GM23338 (cell line): ENCODE measurements at regions not wholly inside any gene's neighbourhood (a gene's known extent, or its start where the extent isn't known, plus 50 kb on each side); places are given as distances from the start of the nearest gene placed in this dataset.

Experiments
- ATAC-seq: fragments of 200-7000 bp; cut with Tn5 transposase; 3 replicates; pipeline ENCODE4 v1.9.1; 2020
- DNase-seq: peaks from one replicate; pipeline ENCODE4 v3.0.0-alpha.2; 2015; ENCODE audit warnings: low spot score
- H2AFZ ChIP-seq: fragments of 200-600 bp; sonication (generic); 2 replicates; pipeline ENCODE4 v1.8.0; 2016; ENCODE audit warnings: antibody characterized with exemption, mild to moderate bottlenecking, moderate library complexity
- H3F3A ChIP-seq: fragments of 200-600 bp; sonication (generic); replicated peaks from 2 replicates; pipeline ENCODE4 v1.8.0; 2017; ENCODE audit warnings: antibody characterized with exemption, mixed run types, low read depth
- H3K27ac ChIP-seq: fragments of 200-600 bp; sonication (generic); 2 replicates; pipeline ENCODE4 v1.6.1; 2016; ENCODE audit warnings: low read depth
- H3K27me3 ChIP-seq: fragments of 200-600 bp; sonication (generic); 2 replicates; pipeline ENCODE4 v1.8.0; 2016; ENCODE audit warnings: mild to moderate bottlenecking, mixed run types, moderate library complexity; ENCODE audit not compliant: insufficient read depth
- H3K36me3 ChIP-seq: fragments of 200-600 bp; sonication (generic); 2 replicates; pipeline ENCODE4 v1.8.0; 2016; ENCODE audit warnings: mild to moderate bottlenecking; ENCODE audit not compliant: insufficient read depth
- H3K4me1 ChIP-seq: fragments of 200-600 bp; sonication (generic); 2 replicates; pipeline ENCODE4 v1.8.0; 2016; ENCODE audit warnings: mild to moderate bottlenecking, moderate library complexity; ENCODE audit not compliant: insufficient read depth
- H3K4me2 ChIP-seq: fragments of 200-600 bp; sonication (generic); 2 replicates; pipeline ENCODE4 v1.7.1; 2017; ENCODE audit warnings: mixed run types
- H3K4me3 ChIP-seq: fragments of 200-600 bp; sonication (generic); 2 replicates; pipeline ENCODE4 v1.6.1; 2016; ENCODE audit warnings: mixed run types
- H3K79me2 ChIP-seq: fragments of 200-600 bp; sonication (generic); replicated peaks from 2 replicates; pipeline ENCODE4 v1.8.0; 2017; ENCODE audit warnings: mild to moderate bottlenecking; ENCODE audit not compliant: insufficient read depth
- H3K9me2 ChIP-seq: fragments of 200-600 bp; sonication (generic); 2 replicates; pipeline ENCODE4 v1.8.0; 2017; ENCODE audit not compliant: insufficient read depth
- H4K20me1 ChIP-seq: fragments of 200-600 bp; sonication (generic); replicated peaks from 2 replicates; pipeline ENCODE4 v1.8.0; 2017; ENCODE audit warnings: mild to moderate bottlenecking; ENCODE audit not compliant: insufficient read depth
- H3K27ac Mint-ChIP-seq: 2 replicates; pipeline ENCODE4 v1.8.0; 2020; ENCODE audit warnings: inconsistent platforms, mild to moderate bottlenecking, moderate library complexity, mixed read lengths
- H3K27me3 Mint-ChIP-seq: 3 replicates; pipeline ENCODE4 v1.8.0; 2022; ENCODE audit warnings: low read depth, mild to moderate bottlenecking, moderate library complexity, mixed read lengths, inconsistent platforms; ENCODE audit not compliant: insufficient read depth, poor library complexity
- H3K36me3 Mint-ChIP-seq: 3 replicates; pipeline ENCODE4 v1.8.0; 2021; ENCODE audit warnings: low read depth, mild to moderate bottlenecking, inconsistent platforms, moderate library complexity, mixed read lengths
- H3K4me1 Mint-ChIP-seq: 3 replicates; pipeline ENCODE4 v1.8.0; 2020; ENCODE audit warnings: mild to moderate bottlenecking, inconsistent platforms, mixed read lengths
- H3K4me3 Mint-ChIP-seq: 3 replicates; pipeline ENCODE4 v1.8.0; 2021; ENCODE audit warnings: moderate library complexity, mild to moderate bottlenecking, inconsistent platforms, mixed read lengths
- H3K9me3 Mint-ChIP-seq: 3 replicates; pipeline ENCODE4 v1.8.0; 2020; ENCODE audit warnings: moderate library complexity, mild to moderate bottlenecking, inconsistent platforms, mixed read lengths
- CREB1 ChIP-seq: fragments of 250-450 bp; sonication (Bioruptor Pico); IDR thresholded peaks from 2 replicates; pipeline ENCODE4 v1.5.0; 2020; ENCODE audit warnings: low read depth, mild to moderate bottlenecking, moderate library complexity
- CTCF ChIP-seq, 2 experiments: fragments of 200-600 bp in 1 of 2; sonication (generic) in 1 of 2; conservative IDR thresholded peaks; 2 replicates each; pipeline versions ENCODE4 v1.5.1 to v1.6.1; 2016 to 2017; ENCODE audit warnings: antibody characterized with exemption in 2 of 2, low read depth in 2 of 2, mild to moderate bottlenecking in 2 of 2, moderate library complexity in 1 of 2
- ETS1 ChIP-seq: IDR thresholded peaks from 2 replicates; pipeline ENCODE4 v1.6.1; 2016; ENCODE audit warnings: antibody characterized with exemption
- EZH2 ChIP-seq: fragments of 200-600 bp; sonication (generic); IDR thresholded peaks from one replicate; pipeline ENCODE4 v1.8.0; 2017; ENCODE audit warnings: antibody characterized with exemption, mild to moderate bottlenecking, low read depth; ENCODE audit not compliant: unreplicated experiment
- EZH2phosphoT487 ChIP-seq: fragments of 200-600 bp; sonication (generic); IDR thresholded peaks from one replicate; pipeline ENCODE4 v1.8.1; 2018; ENCODE audit warnings: antibody characterized with exemption; ENCODE audit not compliant: unreplicated experiment
- REST ChIP-seq: IDR thresholded peaks from one replicate; pipeline ENCODE4 v1.6.1; 2018; ENCODE audit warnings: antibody characterized with exemption; ENCODE audit not compliant: unreplicated experiment
- STAT1 ChIP-seq: IDR thresholded peaks from one replicate; pipeline ENCODE4 v1.6.1; 2016; ENCODE audit warnings: antibody characterized with exemption; ENCODE audit not compliant: unreplicated experiment
- ZNF114 ChIP-seq: fragments of 250-450 bp; sonication (Bioruptor Pico); IDR thresholded peaks from 2 replicates; pipeline ENCODE4 v1.5.0; 2020; ENCODE audit warnings: mild to moderate bottlenecking, moderate library complexity
- ZNF331 ChIP-seq: fragments of 250-450 bp; sonication (Bioruptor Pico); IDR thresholded peaks from 2 replicates; pipeline ENCODE4 v1.5.0; 2020; ENCODE audit warnings: low read depth, mild to moderate bottlenecking, moderate library complexity

GRCh38 chr16:35636480-35637230 lies 2177.2 kb downstream of the TP53TG3F start (continued):
- no peak for TF ChIP-seq EZH2
- TF ChIP-seq ZNF114 (CRISPR knock-in tag): no peak
- no peak for TF ChIP-seq CREB1 (CRISPR knock-in tag)
- TF ChIP-seq EZH2phosphoT487: no peak
- TF ChIP-seq REST: no peak
- TF ChIP-seq ZNF331 (CRISPR knock-in tag): no peak
- TF ChIP-seq CTCF (conservative IDR thresholded peaks at IDR 0.05; ENCODE audit: low read depth in 2 of 2): no peak

GRCh38 chr16:35637683-35638082 lies 2178.3 kb downstream of the TP53TG3F start:
- no peaks in the 10 kb centered on the region for H3K4me1 Mint-ChIP-seq
- DNase-seq: no peak
- H3K4me3 Mint-ChIP-seq: no peak overlapping the region
- no peak for ATAC-seq
- TF ChIP-seq CREB1 (CRISPR knock-in tag): no peak
- TF ChIP-seq STAT1: no peak
- TF ChIP-seq ETS1: no peak
- TF ChIP-seq EZH2phosphoT487: no peak
- H3K79me2 ChIP-seq: no peaks in the 10 kb centered on the region
- no peak overlapping the region for H3K4me2 ChIP-seq
- H4K20me1 ChIP-seq: no peaks in the 10 kb centered on the region
- H3K4me1 ChIP-seq: no peaks in the 10 kb centered on the region
- H3K9me3 Mint-ChIP-seq: peaks cover 100% of the 10 kb centered on the region
- no peak overlapping the region for H3K27ac Mint-ChIP-seq
- H3K27me3 ChIP-seq: no peaks in the 10 kb centered on the region
- H3K36me3 ChIP-seq: no peaks in the 10 kb centered on the region
- no peak overlapping the region for H3K4me3 ChIP-seq
- no peak overlapping the region for H2AFZ ChIP-seq
- peaks cover 35% of the 10 kb centered on the region for H3K36me3 Mint-ChIP-seq
- H3K9me2 ChIP-seq: no peaks in the 10 kb centered on the region
- peaks cover 5% of the 10 kb centered on the region for H3K27me3 Mint-ChIP-seq
- H3F3A ChIP-seq: no peaks in the 10 kb centered on the region
- no peak overlapping the region for H3K27ac ChIP-seq
